ENCODE measurements at regions not wholly inside any gene's neighbourhood (a gene's known extent, or its start where the extent isn't known, plus 50 kb on each side); places are given as distances from the start of the nearest gene placed in this dataset.
A peak's percentile ranks its signal among the peaks of the same experiment; 100 is the strongest.

DNA sequence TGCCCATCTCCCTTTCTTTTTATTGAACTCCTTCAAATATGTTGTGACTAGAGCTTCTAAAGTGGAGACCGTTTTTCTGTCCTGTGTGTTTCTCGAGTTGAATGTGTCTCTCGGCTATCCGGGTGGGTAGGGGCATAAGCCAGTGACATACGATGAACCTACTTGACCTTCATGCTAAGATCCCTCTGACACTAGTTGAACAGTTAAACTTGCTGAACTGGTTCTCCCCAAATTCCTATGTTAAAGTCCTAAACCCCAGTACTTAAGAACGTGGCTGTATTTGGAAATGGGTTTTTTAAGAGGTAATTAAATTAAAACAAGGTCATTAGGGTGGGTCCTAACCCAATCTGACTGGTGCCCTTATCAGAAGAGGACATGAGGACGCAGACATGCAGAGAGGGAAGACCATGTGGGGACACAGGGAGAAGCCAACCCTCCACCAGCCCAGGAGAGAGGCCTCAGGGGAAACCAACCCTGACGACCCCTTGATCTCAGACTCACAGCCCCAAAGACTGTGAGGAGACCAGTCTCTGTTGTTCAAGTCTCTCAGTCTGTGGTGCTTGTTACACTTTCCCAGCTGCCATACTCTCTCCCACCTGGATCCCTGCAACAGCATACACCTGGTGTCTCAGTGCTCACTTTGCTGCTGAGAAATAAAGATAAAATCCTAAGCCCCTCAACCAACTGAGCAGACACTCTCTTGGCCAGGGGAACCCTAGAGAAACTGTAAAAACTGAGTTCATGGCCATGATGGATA, 208.4 kb downstream of the MYLK4 start:
- TF ChIP-seq, protein P1, sequence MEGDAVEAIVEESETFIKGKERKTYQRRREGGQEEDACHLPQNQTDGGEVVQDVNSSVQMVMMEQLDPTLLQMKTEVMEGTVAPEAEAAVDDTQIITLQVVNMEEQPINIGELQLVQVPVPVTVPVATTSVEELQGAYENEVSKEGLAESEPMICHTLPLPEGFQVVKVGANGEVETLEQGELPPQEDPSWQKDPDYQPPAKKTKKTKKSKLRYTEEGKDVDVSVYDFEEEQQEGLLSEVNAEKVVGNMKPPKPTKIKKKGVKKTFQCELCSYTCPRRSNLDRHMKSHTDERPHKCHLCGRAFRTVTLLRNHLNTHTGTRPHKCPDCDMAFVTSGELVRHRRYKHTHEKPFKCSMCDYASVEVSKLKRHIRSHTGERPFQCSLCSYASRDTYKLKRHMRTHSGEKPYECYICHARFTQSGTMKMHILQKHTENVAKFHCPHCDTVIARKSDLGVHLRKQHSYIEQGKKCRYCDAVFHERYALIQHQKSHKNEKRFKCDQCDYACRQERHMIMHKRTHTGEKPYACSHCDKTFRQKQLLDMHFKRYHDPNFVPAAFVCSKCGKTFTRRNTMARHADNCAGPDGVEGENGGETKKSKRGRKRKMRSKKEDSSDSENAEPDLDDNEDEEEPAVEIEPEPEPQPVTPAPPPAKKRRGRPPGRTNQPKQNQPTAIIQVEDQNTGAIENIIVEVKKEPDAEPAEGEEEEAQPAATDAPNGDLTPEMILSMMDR (IDR thresholded peaks at IDR 0.05; ENCODE audit: insufficient read depth, low read depth, low read length, missing control alignments), result no peak
- peak; percentile 40 for DNase-seq (ENCODE audit: low read depth)
- H3K4me3 ChIP-seq (ENCODE audit: low read length), result no peak overlapping the region

GRCh38 chr6:2536451-2536850, 214.3 kb downstream of the MYLK4 start:
- TF ChIP-seq, protein P1 (IDR thresholded peaks at IDR 0.05; ENCODE audit: insufficient read depth, low read depth, low read length, missing control alignments), result no peak
- no peak for DNase-seq (ENCODE audit: low read depth)
- H3K4me3 ChIP-seq (ENCODE audit: low read length), result no peak overlapping the region

DNA sequence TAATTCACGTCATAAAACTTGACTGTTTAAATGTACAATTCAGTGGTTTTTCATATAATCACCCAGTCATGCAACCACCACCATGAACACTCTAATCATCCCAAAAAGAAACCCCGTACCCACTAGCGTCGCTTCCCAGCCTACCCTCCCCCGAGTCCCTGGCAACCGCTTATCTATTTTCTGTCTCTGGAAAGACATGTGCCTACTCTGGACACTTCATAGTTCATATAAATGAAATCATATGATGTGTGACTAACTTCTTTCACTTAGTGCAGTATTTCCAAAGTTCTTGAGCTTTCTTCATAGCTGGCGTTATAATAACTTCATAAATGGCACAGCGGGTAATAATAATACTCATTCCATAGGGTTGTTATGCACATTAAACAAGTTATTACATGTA, 215.2 kb downstream of the MYLK4 start:
- H3K4me3 ChIP-seq (ENCODE audit: low read length), result no peak overlapping the region
- DNase-seq (ENCODE audit: low read depth), result no peak
- TF ChIP-seq, protein P1 (IDR thresholded peaks at IDR 0.05; ENCODE audit: insufficient read depth, low read depth, low read length, missing control alignments), result no peak

- TF ChIP-seq, protein P1 (IDR thresholded peaks at IDR 0.05; ENCODE audit: insufficient read depth, low read depth, low read length, missing control alignments), result no peak
- DNase-seq (ENCODE audit: low read depth), result no peak
Observed at GRCh38 chr6:2534406-2535042, 216.2 kb downstream of the MYLK4 start.

GRCh38 chr6:2531426-2532215, 219.1 kb downstream of the MYLK4 start:
- peak; percentile 95 for DNase-seq (ENCODE audit: low read depth)
- TF ChIP-seq, protein P1 (IDR thresholded peaks at IDR 0.05; ENCODE audit: insufficient read depth, low read depth, low read length, missing control alignments), result no peak
- no peak overlapping the region for H3K4me3 ChIP-seq (ENCODE audit: low read length)

More at GRCh38 chr6:2534406-2535042, 216.2 kb downstream of the MYLK4 start:
- H3K4me3 ChIP-seq (ENCODE audit: low read length), result no peak overlapping the region

DNA sequence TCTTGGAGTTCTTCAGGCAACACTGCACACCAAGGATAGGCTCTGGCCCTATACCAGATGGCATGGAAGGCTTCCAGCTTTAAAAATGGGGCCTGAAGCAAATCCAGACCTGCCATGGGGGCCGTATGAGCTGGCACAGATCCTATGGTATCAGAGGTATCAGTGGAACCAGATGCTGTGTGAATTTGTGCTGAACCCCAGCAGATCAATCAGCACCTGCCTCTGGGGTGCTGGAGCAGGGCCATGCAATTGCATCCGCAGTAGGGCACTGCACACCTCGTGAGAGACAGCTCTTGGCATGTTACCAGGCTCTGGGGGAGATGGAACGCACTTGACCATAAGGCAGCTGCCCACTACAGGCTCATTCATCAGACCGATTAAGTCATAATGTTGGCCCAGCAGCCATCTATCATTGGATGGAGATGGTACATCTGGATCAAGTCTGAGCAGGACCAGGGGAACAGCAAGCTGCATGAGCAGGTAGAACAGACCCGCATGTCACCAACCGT, 221.5 kb downstream of the MYLK4 start:
- TF ChIP-seq, protein P1 (IDR thresholded peaks at IDR 0.05; ENCODE audit: insufficient read depth, low read depth, low read length, missing control alignments), result no peak
- DNase-seq (ENCODE audit: low read depth), result peak; percentile 20
- no peak overlapping the region for H3K4me3 ChIP-seq (ENCODE audit: low read length)

Measured in epithelial cell of esophagus (primary cell).